Right renal cortex interstitium (tissue), 3 donors: ENCODE measurements at regions not wholly inside any gene's neighbourhood (a gene's known extent, or its start where the extent isn't known, plus 50 kb on each side); places are given as distances from the start of the nearest gene placed in this dataset.

Source experiments
- DNase-seq, 3 donors: peaks; one replicate each; pipeline ENCODE4 v3.0.0-alpha.2; 2013; ENCODE audit warnings: low read depth in 3 of 3, low spot score in 2 of 3

DNA sequence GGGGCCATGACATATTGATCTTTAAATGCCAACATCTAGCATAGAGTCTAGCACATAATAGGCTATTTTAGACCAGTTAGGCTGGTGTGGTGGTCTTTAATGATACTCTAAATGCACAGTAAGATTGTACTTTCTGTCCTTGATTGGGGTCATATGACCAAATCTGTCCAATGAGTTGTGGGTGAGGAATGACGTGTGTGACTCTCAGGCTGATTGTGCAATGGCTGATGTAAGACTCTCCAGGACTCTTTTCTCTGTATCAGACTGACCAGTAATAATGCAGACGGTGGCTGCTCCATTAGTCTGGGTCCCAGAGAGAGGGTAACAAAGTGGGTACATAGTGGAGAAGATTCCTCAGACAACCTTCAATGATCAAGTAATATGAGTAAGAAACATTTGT is 541.6 kb upstream of the CAMK1G start:
- DNase-seq: no peak

- no peak for DNase-seq
Observed at GRCh38 chr1:209042413-209042812, 541.1 kb upstream of the CAMK1G start.

GRCh38 chr1:209045331-209046057 is 538.0 kb upstream of the CAMK1G start:
- no peak for DNase-seq

DNA sequence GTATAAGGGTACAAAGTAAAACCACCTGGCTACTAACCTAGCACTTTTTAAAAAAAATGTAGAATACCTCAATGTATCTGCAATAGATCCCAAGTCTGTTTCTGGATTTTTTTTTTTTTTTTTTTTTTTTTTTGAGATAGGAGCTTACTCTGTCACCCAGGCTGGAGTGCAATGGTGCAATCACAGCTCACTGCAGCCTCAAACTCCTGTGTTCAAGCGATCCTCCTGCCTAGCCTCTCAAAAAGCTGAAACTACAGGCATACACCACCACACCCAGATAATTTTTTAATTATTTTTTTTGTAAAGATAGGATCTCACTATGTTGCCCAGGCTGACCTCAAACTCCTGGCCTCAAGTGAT is 537.5 kb upstream of the CAMK1G start:
- DNase-seq: no peak

GRCh38 chr1:209046935-209047334 is 536.6 kb upstream of the CAMK1G start:
- DNase-seq: no peak

DNA sequence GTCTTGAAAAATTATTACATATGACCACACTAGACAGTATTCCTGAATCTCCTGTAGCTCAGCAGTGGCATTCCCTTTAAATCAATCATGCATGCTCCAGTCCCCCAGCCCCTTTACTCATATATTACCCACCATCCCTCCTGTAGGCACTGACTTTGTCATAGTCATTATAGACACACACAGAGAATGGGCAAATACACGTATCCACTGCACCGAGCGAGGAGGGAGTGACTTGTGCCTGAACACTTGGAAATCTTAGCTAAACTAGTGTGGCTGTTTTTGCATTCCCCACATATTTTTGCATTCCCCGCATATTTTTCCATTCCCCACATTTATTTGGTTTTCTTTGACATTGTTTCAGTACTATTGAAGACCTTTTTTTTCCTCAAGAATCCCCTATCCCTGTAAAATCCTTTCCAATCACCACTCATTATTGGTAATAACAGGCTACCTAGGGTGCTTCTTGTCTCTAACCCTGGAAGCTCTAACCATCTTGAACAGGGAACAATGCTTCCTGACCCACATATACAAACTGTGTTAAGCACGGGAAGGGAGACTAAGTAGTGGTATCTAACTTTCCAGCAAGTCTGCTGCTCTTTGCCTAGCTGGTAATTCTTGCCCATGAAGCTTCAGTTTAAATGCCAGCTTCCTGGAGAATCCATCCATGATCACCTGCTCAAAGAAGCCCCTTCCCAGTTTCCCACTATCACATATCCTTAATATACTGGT is 534.4 kb upstream of the CAMK1G start:
- DNase-seq: no peak

DNA sequence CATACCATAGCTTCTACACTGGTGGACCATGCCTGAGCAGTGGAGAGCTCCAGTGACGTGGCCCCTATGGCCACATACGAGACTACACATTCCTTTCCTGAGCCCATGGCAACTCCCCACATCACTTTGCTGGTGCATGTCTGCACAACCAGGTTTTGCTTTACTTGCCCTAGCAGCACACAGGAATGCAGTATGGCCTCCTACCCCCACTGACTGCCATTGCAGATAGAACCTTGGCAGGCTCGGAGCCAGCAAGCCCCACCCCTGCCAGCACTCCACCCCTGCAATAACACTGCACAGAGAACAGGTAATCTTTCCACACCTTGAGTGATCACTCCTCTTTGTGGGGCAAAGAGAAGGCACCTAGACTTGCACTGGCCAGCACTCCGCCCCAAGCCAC is 531.9 kb upstream of the CAMK1G start:
- DNase-seq: no peak

DNA sequence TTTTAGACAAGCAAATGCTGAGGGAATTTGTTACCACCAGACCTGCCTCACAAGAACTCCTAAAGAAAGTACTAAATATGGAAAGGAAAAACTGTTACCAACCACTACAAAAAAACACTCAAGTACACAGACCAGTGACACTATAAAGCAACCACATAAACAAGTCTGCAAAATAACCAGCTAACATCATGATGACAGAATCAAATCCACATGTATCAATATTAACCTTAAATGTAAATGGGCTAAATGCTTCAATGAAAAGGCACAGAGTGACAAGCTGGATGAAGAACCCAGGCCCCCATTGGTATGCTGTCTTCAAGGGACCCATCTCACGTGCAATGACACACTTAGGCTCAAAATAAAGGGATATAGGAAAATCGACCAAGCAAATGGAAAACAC is 529.9 kb upstream of the CAMK1G start:
- no peak for DNase-seq

- no peak for DNase-seq
Observed at GRCh38 chr1:209057083-209057482, 526.4 kb upstream of the CAMK1G start.

GRCh38 chr1:209057901-209058300 is 525.6 kb upstream of the CAMK1G start:
- DNase-seq: no peak

- no peak for DNase-seq
Observed at GRCh38 chr1:209059376-209059775, 524.1 kb upstream of the CAMK1G start.

DNA sequence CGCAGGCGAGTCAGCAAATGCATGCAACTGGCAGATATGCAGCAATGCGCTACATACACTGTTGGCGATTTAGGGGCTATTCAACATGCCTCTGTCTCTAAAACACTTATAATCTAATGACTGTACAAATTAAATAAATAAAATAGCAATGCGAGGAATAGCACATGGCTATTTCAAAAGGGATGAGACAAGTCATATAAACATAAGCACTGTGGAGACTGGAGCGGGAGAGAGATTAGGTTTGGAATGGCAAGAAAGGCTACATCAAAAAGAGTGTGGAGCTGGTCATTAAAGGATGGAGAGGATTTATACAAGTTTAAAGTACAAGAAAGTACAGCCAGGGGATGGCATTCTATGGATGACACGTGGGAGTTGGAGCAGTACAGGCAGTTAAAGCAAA is 523.5 kb upstream of the CAMK1G start:
- DNase-seq: no peak

- peak; percentile 27 to 75 (median 36) for DNase-seq
Observed at GRCh38 chr1:209062081-209062620, 521.4 kb upstream of the CAMK1G start.

DNA sequence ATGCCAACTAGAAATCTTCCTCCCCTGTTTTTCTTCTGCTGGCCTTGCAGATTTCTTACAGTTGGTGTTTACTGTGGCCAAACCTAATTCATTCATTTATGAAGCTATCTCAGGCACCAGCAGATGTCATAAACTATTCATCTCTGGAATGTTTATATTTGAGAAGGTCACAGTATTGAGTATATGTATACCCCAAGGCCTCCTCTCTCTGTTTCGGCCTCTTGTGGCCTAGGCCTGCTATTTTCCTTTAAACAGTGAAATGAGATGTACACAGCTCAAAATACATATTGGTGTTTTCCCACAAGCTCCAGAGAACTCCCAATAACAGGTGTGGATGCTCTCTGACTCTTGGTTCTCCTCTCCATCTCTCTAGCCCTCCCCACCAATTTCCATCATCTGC is 520.7 kb upstream of the CAMK1G start:
- DNase-seq: no peak

GRCh38 chr1:209063767-209064659 is 519.5 kb upstream of the CAMK1G start:
- DNase-seq: no peak

- DNase-seq: no peak
Observed at GRCh38 chr1:209064850-209065706, 518.4 kb upstream of the CAMK1G start.

GRCh38 chr1:209072481-209072880 is 511.0 kb upstream of the CAMK1G start:
- DNase-seq: no peak

- DNase-seq: no peak
Observed at GRCh38 chr1:209073879-209074278, 509.6 kb upstream of the CAMK1G start.

DNA sequence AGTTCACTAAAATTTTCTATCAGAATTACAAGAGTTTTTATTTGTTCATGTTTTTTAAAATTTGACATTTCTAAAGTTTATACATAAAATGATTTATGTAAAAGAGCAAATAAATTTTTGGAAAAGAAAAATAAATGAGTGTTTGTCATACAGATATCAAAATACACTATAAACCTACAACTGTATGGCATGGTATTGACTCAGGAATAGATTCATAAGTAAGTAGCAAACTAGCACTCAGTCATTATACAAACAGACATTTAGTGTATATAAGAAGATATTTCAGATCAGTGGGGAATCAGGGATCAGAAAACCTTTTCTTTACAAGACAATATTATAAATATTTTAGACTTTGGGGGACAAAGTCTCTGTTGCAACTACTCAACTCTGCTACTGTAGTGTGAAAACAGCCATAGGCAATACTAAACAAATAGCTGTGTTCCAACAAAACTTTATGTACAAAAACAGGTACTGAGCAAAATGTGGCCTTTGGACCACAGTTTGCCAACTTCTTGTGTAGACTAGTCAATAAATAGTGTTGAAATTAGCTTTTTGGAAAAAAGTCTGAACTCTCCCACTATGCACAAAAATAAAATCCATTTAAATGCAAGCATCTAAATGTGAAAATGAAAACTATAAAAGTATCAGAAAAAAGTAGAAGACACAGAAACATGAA is 508.8 kb upstream of the CAMK1G start:
- no peak for DNase-seq

- DNase-seq: no peak
Observed at GRCh38 chr1:209076688-209077087, 506.8 kb upstream of the CAMK1G start.
